Large intestine (tissue), 3 donors: ENCODE measurements at regions not wholly inside any gene's neighbourhood (a gene's known extent, or its start where the extent isn't known, plus 50 kb on each side); places are given as distances from the start of the nearest gene placed in this dataset.

Experiments used
- DNase-seq, 2 donors: peaks; one replicate each; pipeline versions ENCODE4 v3.0.0 to v3.0.0-alpha.2; 2013
- H3K27ac ChIP-seq: one replicate; pipeline ENCODE4 v1.5.1; 2013; ENCODE audit warnings: low read length
- H3K27me3 ChIP-seq: 2 replicates; pipeline ENCODE4 v1.6.1; 2013; ENCODE audit warnings: low read length; ENCODE audit not compliant: control insufficient read depth, insufficient read depth
- H3K36me3 ChIP-seq: 2 replicates; pipeline ENCODE4 v1.6.1; 2013; ENCODE audit warnings: low read length; ENCODE audit not compliant: control insufficient read depth, insufficient read depth
- H3K4me1 ChIP-seq: one replicate; pipeline ENCODE4 v1.6.1; 2013; ENCODE audit warnings: low read length; ENCODE audit not compliant: control insufficient read depth, insufficient read depth
- H3K4me3 ChIP-seq: one replicate; pipeline ENCODE4 v1.5.1; 2013; ENCODE audit warnings: low read length
- H3K9me3 ChIP-seq: one replicate; pipeline ENCODE4 v1.6.1; 2013; ENCODE audit warnings: mild to moderate bottlenecking, low read depth, low read length, moderate library complexity; ENCODE audit not compliant: control insufficient read depth
- WGBS: methylation state at CpG from one replicate; pipeline ENCODE4 v1.1.5; 2013; ENCODE audit warnings: low lambda C conversion rate; ENCODE audit not compliant: insufficient coverage; 5-methylcytosine and 5-hydroxymethylcytosine counted together

DNA sequence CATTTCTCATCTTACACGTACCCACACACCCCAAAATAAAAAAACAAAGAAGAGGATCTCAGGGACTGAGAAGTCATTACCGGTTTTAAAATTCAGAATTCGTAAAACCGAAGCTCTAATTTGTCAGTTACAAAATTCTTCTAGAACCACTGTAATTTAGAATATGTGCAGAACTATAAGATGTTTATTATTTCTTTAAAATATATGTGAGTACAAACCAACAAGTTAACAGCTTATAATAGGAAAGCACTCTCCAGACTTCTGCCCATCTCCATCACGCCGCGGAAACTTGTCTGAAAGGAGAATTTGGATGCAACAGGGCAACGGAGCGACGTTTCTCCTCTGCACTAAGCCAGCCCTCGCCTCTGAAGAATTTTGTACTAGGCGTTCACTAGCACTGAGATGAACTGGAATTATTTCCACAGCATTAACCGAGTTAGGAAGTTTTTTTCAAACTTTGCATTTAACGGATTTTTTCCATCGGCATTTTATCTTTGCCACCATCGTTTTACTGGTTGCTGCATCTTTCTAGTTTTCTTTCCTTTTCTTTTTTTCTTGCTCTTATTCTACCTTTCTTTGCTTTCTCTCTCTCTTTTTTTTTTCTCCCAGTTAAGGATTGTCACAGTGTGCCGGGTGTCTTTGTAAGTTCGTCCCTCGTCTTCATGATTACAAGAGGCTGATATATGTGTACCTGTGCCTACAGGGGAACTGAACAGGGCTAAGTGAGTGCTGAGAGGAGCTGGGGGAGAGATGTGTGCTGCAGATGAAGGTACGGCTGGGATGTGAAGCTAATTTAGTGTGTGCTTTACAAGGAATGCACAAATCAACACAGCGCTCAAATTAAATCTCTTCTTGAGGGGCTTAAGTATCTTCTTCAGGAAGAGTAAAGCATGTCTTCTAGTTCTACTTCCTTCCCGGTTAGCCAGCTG, 295.9 kb upstream of the NFE2L3 start:
- H3K27ac ChIP-seq, result peak overlapping the region; percentile 75
- peaks cover 9% of the 10 kb centered on the region for H3K9me3 ChIP-seq
- WGBS, result 8% methylated on average over 5 of the region's 22 CpGs
- H3K4me1 ChIP-seq, result peaks cover 19% of the 10 kb centered on the region
- no peaks in the 10 kb centered on the region for H3K36me3 ChIP-seq
- H3K4me3 ChIP-seq, result peak overlapping the region; percentile 51
- no peak for DNase-seq
- peaks cover 96% of the 10 kb centered on the region for H3K27me3 ChIP-seq

DNA sequence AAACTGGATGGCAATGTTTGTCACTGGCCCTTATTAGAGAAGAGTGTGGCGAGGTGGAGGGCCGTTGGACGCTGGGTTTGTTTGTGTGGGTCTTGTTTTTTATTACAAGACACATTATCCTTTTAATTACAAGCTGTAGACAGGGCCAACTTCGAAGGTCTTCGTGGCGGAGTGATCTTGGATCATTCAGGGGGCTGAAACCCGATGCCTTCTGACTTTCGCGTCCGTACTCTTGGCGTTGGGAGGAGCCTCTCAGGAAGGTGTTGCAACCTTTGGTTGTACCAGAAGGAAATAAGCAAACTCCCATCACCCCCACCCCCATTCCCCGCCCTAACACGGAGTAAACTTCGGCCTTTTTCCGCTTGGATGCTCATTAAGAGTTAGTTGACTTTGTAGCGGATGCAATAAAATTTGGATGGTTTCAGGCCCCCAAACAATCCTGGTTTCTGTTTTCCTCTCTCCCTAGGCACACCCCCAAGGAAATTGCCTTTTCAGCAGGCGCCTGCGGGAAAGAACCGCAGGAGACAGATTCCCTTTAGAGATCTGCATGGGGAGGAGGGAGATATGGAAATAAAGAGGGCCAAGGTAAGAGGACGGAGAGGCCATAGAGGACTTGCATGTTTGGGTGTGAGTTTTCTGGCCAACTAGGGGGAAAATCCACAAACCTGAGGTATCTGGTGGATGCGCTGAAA, 294.5 kb upstream of the NFE2L3 start:
- peaks cover 14% of the 10 kb centered on the region for H3K4me1 ChIP-seq
- 40% methylated on average over 1 of the region's 21 CpGs for WGBS

DNA sequence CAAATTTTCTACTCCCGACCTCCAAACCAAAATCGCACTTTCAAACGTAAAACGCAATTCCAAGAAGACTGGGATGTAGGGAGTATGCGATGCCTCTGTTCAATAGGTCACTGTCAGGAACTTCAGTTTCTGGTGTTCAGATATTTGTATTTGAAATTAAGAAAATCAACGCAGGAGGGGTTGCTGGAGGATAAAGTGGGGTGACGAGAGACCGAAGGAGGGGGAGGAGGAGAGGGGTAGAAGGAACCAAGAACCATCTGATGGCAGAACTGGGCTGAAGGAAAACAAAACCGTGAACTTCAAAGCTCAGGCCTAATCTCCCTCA, 293.8 kb upstream of the NFE2L3 start:
- Histone ChIP-seq H3K4me3 (no peak overlapping the region), H3K4me1 (peaks cover 14% of the 10 kb centered on the region), H3K27ac (no peak overlapping the region), H3K27me3 (peaks cover 98% of the 10 kb centered on the region), H3K9me3 (peaks cover 13% of the 10 kb centered on the region), H3K36me3 (no peaks in the 10 kb centered on the region)
- WGBS, result 0% methylated on average over 3 of the region's 9 CpGs
- no peak for DNase-seq

More for the DNA sequence above, 294.5 kb upstream of the NFE2L3 start:
- Histone ChIP-seq H3K9me3 (peaks cover 11% of the 10 kb centered on the region), H3K27me3 (peaks cover 98% of the 10 kb centered on the region), H3K27ac (peak overlapping the region; percentile 26), H3K36me3 (no peaks in the 10 kb centered on the region), H3K4me3 (peak overlapping the region; percentile 51)
- no peak for DNase-seq

DNA sequence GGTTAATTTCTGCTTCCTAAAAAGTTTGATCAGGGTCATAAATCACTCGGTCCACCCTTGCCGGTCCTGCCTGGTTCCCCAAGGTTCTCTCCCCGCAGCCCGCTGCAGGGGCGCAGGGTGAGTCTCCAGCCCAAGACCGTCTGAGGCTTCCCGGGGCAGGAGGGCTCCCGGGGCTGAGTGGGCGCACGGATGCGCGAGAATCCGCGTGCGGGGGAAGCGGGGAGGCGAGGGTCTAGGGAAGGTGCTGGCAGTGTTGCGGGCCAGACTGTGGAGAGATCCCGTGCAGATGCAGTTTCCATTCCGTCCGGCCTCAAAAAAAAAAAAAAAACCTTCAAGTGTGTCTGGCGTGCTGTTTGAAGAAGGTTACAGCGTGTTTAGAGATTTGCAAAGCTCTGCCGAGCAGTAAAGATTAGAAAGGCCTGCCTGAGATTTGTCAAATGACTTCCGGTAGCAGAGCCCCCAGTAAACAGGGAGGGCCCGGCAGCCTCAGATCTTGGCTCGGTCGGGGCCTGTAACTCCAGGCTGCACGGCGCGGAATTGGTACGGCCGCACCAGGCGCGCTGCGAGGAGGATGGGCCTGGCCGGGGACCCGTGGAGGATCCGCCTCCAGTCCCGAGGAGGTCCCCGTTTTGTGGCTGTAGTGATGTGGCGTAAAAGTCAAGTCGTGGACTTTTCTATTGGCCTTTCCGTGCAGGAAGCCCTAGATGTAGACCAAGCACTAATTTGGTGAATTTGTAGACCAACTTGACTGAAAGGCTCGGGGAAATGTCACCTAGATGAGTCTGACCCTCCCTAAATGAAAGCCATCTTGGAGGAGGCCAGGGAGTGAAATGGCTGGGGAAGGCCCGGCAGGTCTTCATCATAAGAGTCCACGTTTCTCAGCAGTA, 293.2 kb upstream of the NFE2L3 start:
- H3K27ac ChIP-seq, result no peak overlapping the region
- 0% methylated on average over 1 of the region's 47 CpGs for WGBS
- H3K9me3 ChIP-seq, result peaks cover 13% of the 10 kb centered on the region
- DNase-seq, result peak in 1 of 2 donors; percentile 30
- H3K4me3 ChIP-seq, result no peak overlapping the region
- H3K36me3 ChIP-seq, result no peaks in the 10 kb centered on the region
- H3K27me3 ChIP-seq, result peaks cover 98% of the 10 kb centered on the region
- peaks cover 14% of the 10 kb centered on the region for H3K4me1 ChIP-seq

DNA sequence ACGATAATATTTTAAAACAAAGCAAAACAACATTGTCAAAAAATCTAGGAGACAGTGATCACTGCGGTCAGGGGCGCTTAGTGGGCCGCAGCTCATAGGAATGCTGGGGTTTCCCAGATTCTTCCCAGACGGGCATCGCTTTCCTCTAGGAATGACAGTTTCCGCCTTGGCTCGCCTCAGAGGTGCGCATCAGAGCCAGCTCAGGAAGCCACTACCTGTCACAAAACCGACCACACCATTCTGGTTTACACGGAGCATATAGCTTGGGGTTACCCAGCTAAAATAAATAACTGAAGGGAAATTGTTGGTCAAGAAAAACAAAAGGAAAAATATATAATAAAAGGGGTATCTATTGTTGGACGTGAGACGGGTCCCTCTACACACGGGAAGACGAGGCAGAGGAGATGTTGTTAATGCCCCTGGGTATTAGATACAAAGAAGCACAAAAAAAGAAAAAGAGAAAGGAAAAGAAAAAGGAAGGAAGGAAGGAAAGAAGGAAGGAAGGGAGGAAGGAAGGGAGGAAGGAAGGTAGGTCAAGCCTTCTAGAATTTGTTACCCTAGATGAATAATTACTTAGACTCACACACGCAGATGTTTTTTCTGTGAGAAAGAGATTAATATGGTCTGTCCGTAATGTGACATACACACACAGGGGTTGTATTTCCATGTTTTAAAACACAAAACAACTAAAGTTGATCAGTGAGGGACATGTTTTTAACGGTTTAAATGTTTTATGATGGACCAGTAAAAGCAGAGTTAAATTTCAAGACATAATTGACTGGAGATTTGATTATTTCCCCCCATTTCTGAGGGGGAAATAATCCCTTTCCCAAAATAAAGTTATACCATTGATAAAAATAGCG, 292.4 kb upstream of the NFE2L3 start:
- peak in 1 of 2 donors; percentile 19 for DNase-seq
- Histone ChIP-seq H3K27ac (no peak overlapping the region), H3K27me3 (peaks cover 90% of the 10 kb centered on the region), H3K4me1 (peaks cover 14% of the 10 kb centered on the region), H3K36me3 (no peaks in the 10 kb centered on the region), H3K4me3 (no peak overlapping the region), H3K9me3 (peaks cover 13% of the 10 kb centered on the region)
- 20% methylated on average over 7 of the region's 19 CpGs for WGBS

DNA sequence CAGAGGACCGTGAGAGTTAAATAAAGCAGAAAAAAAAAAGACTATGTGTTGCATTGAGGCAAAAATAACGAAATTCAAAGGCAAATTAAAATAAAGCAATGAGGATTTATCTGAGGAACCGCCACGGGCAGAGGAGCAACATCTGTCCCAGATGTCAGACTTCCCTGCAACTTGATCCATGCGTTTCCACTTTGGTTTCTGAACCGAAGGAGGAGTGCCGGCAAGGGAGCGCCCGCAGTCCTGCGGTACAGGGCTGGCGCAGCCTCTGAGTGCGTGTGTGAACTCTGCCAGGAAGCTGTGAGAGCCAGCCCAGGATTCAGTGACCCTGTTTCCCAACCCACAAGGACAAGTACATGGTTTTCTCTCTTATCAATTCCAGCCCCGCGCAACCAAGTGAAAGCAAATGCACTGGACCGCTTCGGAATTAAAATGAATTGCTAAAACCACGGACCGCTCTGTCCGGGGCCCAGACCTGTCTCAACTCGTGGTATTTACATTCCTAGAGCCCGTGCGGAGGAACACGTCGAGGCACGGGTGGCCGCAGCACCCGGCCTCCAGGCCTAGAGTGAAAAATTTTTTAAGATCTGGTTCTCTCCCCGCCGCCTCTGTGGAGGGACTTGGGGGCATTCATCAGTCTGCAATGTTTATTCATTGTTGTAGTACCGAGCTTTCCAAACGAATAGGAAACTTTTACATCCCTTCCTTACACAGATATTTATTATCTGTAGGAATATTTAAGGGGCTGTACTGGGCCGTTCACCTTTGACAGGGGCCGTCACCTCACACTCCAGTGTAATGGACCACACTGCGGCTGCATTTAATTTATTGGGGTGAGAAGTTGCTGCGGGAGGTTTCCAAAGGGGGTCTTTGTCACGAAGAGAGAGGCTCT, 291.5 kb upstream of the NFE2L3 start:
- Histone ChIP-seq H3K36me3 (no peaks in the 10 kb centered on the region), H3K4me3 (no peak overlapping the region), H3K4me1 (peaks cover 14% of the 10 kb centered on the region), H3K9me3 (peaks cover 13% of the 10 kb centered on the region), H3K27ac (no peak overlapping the region), H3K27me3 (peaks cover 88% of the 10 kb centered on the region)
- peak in 1 of 2 donors; percentile 46 for DNase-seq
- 6% methylated on average over 2 of the region's 36 CpGs for WGBS

DNA sequence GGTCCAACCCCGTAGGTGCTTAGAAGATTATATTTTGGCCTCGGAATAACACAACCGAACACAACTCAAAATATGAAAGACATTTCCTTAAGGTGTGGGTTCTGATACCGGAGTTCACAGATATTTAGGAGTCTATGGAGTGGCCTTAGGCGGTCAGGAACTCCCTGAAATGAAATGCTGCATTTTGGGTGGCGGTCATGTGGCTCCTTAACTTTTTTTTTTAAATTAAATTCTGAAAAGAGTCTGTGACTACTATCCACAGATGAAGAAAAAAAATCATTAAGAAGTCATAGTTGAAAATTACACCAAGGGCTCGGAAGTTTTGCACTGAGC, 290.9 kb upstream of the NFE2L3 start:
- 71% methylated on average over 1 of the region's 7 CpGs for WGBS
- H3K27ac ChIP-seq, result no peak overlapping the region
- peaks cover 11% of the 10 kb centered on the region for H3K4me1 ChIP-seq
- peaks cover 88% of the 10 kb centered on the region for H3K27me3 ChIP-seq
- DNase-seq, result no peak
- H3K4me3 ChIP-seq, result no peak overlapping the region
- no peaks in the 10 kb centered on the region for H3K36me3 ChIP-seq
- H3K9me3 ChIP-seq, result peaks cover 13% of the 10 kb centered on the region

DNA sequence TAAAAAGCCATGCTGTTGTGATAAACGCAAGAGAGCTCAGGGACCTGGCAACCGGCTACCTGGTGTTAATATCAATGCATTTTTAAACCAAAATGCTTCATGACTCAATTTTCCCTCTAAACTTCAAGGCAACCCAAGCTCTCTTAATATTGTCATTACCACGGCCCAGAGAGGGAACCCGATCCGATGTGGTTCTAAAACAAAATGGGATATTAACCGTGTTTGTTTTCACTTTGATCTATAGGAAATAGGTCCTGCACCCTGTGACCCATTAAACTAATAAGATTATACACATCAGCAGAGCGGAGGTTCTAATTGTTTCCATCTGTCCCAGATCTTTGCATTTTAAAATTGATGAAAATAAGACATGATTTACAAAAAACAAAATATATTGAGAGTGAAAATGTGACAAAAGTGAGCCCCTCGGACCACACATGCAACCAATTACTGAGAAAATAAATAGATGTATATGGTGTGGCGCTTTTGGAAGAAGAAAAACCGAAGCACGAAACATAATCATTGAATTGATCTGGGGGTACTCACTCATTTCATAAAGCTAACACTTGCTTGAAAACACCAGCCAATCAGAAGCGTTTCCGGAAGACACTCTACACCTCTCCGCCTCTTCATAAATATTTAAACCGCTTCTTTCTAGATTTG, 290.3 kb upstream of the NFE2L3 start:
- Histone ChIP-seq H3K27me3 (peaks cover 86% of the 10 kb centered on the region), H3K4me3 (no peak overlapping the region), H3K27ac (no peak overlapping the region), H3K9me3 (peaks cover 13% of the 10 kb centered on the region), H3K36me3 (no peaks in the 10 kb centered on the region), H3K4me1 (peaks cover 5% of the 10 kb centered on the region)
- DNase-seq, result peak in 1 of 2 donors; percentile 18
- WGBS, result 2% methylated on average over 8 of the region's 15 CpGs
